ENCODE measurements at regions not wholly inside any gene's neighbourhood (a gene's known extent, or its start where the extent isn't known, plus 50 kb on each side); places are given as distances from the start of the nearest gene placed in this dataset.

GRCh38 chr4:171181090-171181489, 632.1 kb upstream of the GALNTL6 start:
- H3K4me3 ChIP-seq (ENCODE audit: control insufficient read depth in 2 of 3, extremely low read depth in 1 of 3, insufficient read depth in 2 of 3, low read depth in 1 of 3, low read length in 3 of 3): no peak overlapping the region
- H3K27me3 ChIP-seq (ENCODE audit: control insufficient read depth, extremely low read depth, insufficient read depth, low read length): no peaks in the 10 kb centered on the region
- dilution Hi-C loops (cut with MboI; ENCODE audit: extremely low pct_ligation_motif_present, low sequenced_read_pairs): no loop called here
- TF ChIP-seq CTCF (optimal IDR thresholded peaks at IDR 0.05 in 1 of 3, IDR thresholded peaks at IDR 0.05 in 1 of 3, conservative IDR thresholded peaks at IDR 0.05 in 1 of 3; ENCODE audit: extremely low read depth in 1 of 3, insufficient read depth in 2 of 3, low read length in 3 of 3) (no peak), EZH2 (IDR thresholded peaks at IDR 0.05; ENCODE audit: low read length) (no peak)
- H3K9me1 ChIP-seq (ENCODE audit: control insufficient read depth, extremely low read depth, insufficient read depth, low read length): no peaks in the 10 kb centered on the region
- no peak overlapping the region for H3K4me2 ChIP-seq (ENCODE audit: control insufficient read depth, extremely low read depth, insufficient read depth, low read depth, low read length)
- DNase-seq (ENCODE audit: low read depth, low spot score) (no peak), FAIRE-seq (no peak)
- H3K9me3 ChIP-seq (ENCODE audit: control insufficient read depth, low read depth, low read length): no peaks in the 10 kb centered on the region
- no peaks in the 10 kb centered on the region for H3K79me2 ChIP-seq (ENCODE audit: control insufficient read depth, insufficient read depth, low read length)
- no peaks in the 10 kb centered on the region for H4K20me1 ChIP-seq (ENCODE audit: control insufficient read depth, extremely low read depth, insufficient read depth, low read length)
- no peak overlapping the region for H3K9ac ChIP-seq (ENCODE audit: control insufficient read depth, extremely low read depth, insufficient read depth, low read length)
- H3K36me3 ChIP-seq (ENCODE audit: control insufficient read depth in 2 of 2, extremely low read depth in 1 of 2, insufficient read depth in 2 of 2, low read length in 2 of 2): no peaks in the 10 kb centered on the region
- no peak overlapping the region for H2AFZ ChIP-seq (ENCODE audit: control insufficient read depth, low read length)
- H3K4me1 ChIP-seq (ENCODE audit: control insufficient read depth, extremely low read depth, insufficient read depth, low read length): no peaks in the 10 kb centered on the region
- H3K27ac ChIP-seq (ENCODE audit: control insufficient read depth, insufficient read depth, low read length): no peak overlapping the region

GRCh38 chr4:171170671-171171070, 642.5 kb upstream of the GALNTL6 start:
- no peak overlapping the region for H3K4me2 ChIP-seq (ENCODE audit: control insufficient read depth, extremely low read depth, insufficient read depth, low read depth, low read length)
- H3K79me2 ChIP-seq (ENCODE audit: control insufficient read depth, insufficient read depth, low read length): no peaks in the 10 kb centered on the region
- dilution Hi-C loops (cut with MboI; ENCODE audit: extremely low pct_ligation_motif_present, low sequenced_read_pairs): no loop called here
- no peak overlapping the region for H3K9ac ChIP-seq (ENCODE audit: control insufficient read depth, extremely low read depth, insufficient read depth, low read length)
- H3K4me3 ChIP-seq (ENCODE audit: control insufficient read depth in 2 of 3, extremely low read depth in 1 of 3, insufficient read depth in 2 of 3, low read depth in 1 of 3, low read length in 3 of 3): no peak overlapping the region
- H3K9me3 ChIP-seq (ENCODE audit: control insufficient read depth, low read depth, low read length): peaks cover 3% of the 10 kb centered on the region
- no peak overlapping the region for H2AFZ ChIP-seq (ENCODE audit: control insufficient read depth, low read length)
- TF ChIP-seq CTCF (optimal IDR thresholded peaks at IDR 0.05 in 1 of 3, IDR thresholded peaks at IDR 0.05 in 1 of 3, conservative IDR thresholded peaks at IDR 0.05 in 1 of 3; ENCODE audit: extremely low read depth in 1 of 3, insufficient read depth in 2 of 3, low read length in 3 of 3): no peak
- no peak for TF ChIP-seq EZH2 (IDR thresholded peaks at IDR 0.05; ENCODE audit: low read length)
- FAIRE-seq (no peak), DNase-seq (ENCODE audit: low read depth, low spot score) (no peak)
- H4K20me1 ChIP-seq (ENCODE audit: control insufficient read depth, extremely low read depth, insufficient read depth, low read length): no peaks in the 10 kb centered on the region
- H3K27ac ChIP-seq (ENCODE audit: control insufficient read depth, insufficient read depth, low read length): no peak overlapping the region
- H3K9me1 ChIP-seq (ENCODE audit: control insufficient read depth, extremely low read depth, insufficient read depth, low read length): no peaks in the 10 kb centered on the region
- H3K4me1 ChIP-seq (ENCODE audit: control insufficient read depth, extremely low read depth, insufficient read depth, low read length): no peaks in the 10 kb centered on the region
- no peaks in the 10 kb centered on the region for H3K27me3 ChIP-seq (ENCODE audit: control insufficient read depth, extremely low read depth, insufficient read depth, low read length)
- no peaks in the 10 kb centered on the region for H3K36me3 ChIP-seq (ENCODE audit: control insufficient read depth in 2 of 2, extremely low read depth in 1 of 2, insufficient read depth in 2 of 2, low read length in 2 of 2)
